Ovary (tissue), 3 donors: ENCODE measurements at regions not wholly inside any gene's neighbourhood (a gene's known extent, or its start where the extent isn't known, plus 50 kb on each side); places are given as distances from the start of the nearest gene placed in this dataset.

Experiments used
- CTCF ChIP-seq, 3 donors: fragments of 450-650 bp in 2 of 3; fragments of 200-600 bp in 1 of 3; IDR thresholded peaks; one replicate each; pipeline versions ENCODE4 v1.5.1 to v1.8.0; 2016 to 2022; ENCODE audit warnings: antibody characterized with exemption in 3 of 3, mild to moderate bottlenecking in 1 of 3
- EP300 ChIP-seq: sonication (generic); formaldehyde crosslinking; IDR thresholded peaks from one replicate; pipeline ENCODE4 v1.6.1; 2017; ENCODE audit warnings: antibody characterized with exemption
- POLR2A ChIP-seq: fragments of 450-650 bp; IDR thresholded peaks from one replicate; pipeline ENCODE4 v1.6.1; 2017; ENCODE audit warnings: antibody characterized with exemption, mild to moderate bottlenecking, moderate library complexity
- donor health status: DM: no; HTN: no; CAD: no.

GRCh38 chr3:73677336-73678024 is 52.7 kb upstream of the PDZRN3 start:
- TF ChIP-seq CTCF (IDR thresholded peaks at IDR 0.05), result no peak
- TF ChIP-seq POLR2A, result no peak
- TF ChIP-seq EP300, result no peak
